Activated CD8-positive, alpha-beta memory T cell treated with anti-CD3 and anti-CD28 coated beads, Interleukin-2, amount 50 U/mL, for 1 hour (primary cell): ENCODE measurements at regions not wholly inside any gene's neighbourhood (a gene's known extent, or its start where the extent isn't known, plus 50 kb on each side); places are given as distances from the start of the nearest gene placed in this dataset.
"Not testable (repeated sequence)": the region's sequence is repeated elsewhere in the genome, so short reads cannot be mapped to it uniquely, and the experiment has no call there.

Source experiments
- DNase-seq: peaks from one replicate; pipeline ENCODE4 v3.0.0-alpha.2; 2020; ENCODE audit errors: extremely low read depth

DNA sequence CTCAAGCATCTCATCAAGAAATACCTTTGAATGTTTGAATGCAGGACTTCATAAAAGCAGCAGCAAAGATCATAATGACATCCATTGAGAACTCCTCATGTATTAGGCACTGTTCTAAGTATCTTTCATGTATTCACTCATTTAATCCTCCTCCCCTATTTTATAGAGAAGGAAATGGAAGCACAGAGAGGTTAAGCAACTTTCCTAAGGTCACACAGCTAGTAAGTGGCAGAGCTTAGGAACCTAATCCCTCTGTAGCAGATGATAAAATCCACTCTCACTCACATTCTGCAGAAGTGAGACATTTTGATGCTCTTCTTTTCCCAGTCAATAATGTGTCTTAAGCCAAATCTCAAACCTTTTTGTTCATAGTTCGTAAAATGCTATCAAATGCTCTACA lies 350.8 kb upstream of the C16orf82 start:
- DNase-seq: no peak

GRCh38 chr16:26717826-26718225 lies 348.9 kb upstream of the C16orf82 start:
- no peak for DNase-seq

GRCh38 chr16:26721290-26721689 lies 345.4 kb upstream of the C16orf82 start:
- no peak for DNase-seq

DNA sequence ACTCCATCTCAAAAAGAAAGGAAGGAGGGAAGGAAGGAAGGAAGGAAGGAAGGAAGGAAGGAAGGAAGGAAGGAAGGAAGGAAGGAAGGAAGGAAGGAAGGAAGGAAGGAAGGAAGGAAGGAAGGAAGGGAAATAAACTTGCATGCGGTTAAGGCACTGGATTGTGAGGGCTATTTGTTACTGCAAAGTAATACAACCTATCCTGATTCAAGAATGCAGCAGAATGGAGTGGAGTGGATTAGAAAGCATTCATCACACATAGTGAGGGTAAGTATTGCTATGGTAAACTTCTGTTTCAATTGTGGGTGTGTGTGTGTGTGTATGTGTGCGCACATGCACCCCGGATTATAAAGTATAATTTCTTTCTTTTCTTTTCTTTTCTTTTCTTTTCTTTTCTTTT lies 344.8 kb upstream of the C16orf82 start:
- DNase-seq: not testable (repeated sequence)

DNA sequence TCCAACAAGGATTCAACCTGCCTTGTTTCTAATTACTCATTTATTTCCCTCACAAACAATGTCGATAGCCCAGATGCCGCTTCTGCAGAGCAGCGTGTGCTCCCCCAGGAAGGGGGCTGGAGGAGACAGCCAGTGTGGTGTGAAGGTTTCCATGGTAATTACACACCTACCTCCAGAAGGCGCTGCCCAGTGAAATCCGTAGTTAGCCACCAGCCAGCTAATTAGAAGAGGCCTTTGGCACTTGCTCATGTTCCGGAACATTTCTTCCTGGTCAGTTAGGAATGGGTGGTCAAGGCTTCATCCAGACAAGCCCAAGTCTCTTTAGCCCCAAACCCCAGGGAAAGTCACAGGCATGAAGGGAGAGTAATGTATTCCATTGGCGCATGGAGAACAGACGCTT lies 342.5 kb upstream of the C16orf82 start:
- no peak for DNase-seq

- DNase-seq: no peak
Measured at GRCh38 chr16:26727848-26728247, 338.9 kb upstream of the C16orf82 start.

- no peak for DNase-seq
Measured at GRCh38 chr16:26729951-26730541, 336.7 kb upstream of the C16orf82 start.

GRCh38 chr16:26731729-26732128 lies 335.0 kb upstream of the C16orf82 start:
- DNase-seq: no peak

DNA sequence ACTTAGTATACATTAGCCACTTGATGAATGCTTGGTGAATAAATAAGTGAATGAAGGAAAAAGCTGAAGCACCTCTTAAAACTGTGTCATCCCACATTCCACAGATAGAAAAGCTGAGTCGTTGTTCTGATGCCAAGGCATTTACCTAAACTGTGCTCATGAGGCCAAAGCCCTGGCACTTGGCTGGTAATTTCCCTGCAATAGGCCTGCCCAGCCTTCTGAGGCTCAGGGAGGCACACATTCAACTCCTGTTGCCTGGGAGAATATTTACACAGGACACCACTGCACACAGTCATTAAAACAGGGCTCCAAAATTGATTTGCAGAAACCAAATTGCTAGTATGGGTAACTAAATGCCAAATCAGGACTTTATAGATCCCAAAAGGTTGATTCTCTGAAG lies 333.0 kb upstream of the C16orf82 start:
- DNase-seq: no peak

DNA sequence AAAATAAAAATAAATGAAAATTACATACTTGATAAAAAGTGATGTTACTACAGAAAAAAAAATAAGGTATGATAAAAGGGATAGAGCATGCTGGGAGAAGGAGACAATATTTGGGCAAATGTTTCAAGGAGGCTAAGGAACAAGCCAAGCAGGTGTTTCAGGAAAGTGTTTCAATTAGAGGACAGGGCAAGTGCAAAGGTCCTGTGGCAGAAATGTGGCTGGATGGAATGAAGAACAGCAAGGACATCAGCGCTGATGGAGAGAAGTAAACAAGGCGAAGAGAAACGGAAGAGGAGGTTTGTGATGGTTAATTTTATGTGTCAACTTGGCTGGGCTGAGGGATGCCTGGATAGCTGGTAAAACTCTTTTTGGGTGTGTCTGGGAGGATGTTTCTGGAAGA lies 331.2 kb upstream of the C16orf82 start:
- no peak for DNase-seq

- no peak for DNase-seq
Measured at GRCh38 chr16:26736084-26736483, 330.6 kb upstream of the C16orf82 start.

DNA sequence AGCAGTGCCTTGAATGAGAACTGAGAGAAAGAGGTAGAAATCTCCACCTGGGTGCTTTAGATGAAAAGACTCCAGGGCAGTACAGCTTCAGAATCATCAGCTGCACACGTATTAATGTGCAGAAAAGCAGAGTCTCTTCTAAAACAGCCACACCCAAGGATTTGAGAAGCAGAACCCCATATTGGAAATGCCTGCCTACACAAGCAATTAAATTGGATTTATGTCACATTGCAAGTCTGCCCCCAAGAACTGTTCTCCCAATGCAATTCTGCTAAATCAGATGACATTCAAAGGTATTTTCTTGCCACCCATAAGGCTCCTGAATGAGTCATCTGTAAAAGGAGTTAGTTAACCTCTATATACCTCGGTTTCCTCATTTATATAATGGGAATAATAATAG lies 326.0 kb upstream of the C16orf82 start:
- DNase-seq: no peak

DNA sequence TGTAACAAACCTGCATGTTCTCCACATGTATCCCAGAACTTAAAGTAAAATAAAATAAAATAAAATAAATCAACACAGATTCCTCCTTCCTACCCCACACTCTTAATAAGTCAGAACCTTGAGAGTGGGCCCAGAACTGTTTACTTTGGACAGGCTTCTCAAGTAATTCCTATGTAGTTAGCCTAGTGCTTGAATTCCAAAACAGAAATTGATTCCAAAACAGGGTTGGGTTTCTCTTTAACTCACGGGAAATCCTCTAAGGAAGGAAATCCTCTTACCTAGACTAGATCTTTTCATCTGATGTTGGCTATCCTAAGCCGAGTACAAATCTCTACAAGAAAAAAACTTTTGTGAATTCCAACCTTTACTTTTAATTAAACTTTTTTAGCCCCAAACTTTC lies 324.7 kb upstream of the C16orf82 start:
- no peak for DNase-seq

- no peak for DNase-seq
Measured at GRCh38 chr16:26744430-26744829, 322.3 kb upstream of the C16orf82 start.

DNA sequence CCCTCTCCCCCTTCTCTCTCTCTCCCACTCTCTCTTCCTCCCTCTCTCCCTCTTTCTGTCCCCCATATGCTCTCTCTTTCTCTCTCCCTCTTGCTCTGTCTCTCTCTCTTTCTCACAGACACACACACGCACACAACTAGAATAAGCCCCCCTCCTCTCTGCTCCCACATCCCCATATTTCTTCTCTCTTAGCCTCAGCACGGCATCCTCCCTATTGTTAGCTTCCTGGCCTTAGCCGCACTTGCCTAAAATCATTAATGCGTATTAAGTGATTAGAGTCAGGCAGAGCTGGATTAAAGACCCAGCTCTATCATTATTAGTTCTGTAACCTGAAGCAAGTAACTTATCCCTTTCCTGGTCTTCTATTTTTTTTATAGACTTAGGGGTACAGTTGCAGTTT lies 319.0 kb upstream of the C16orf82 start:
- DNase-seq: no peak

GRCh38 chr16:26749072-26749471 lies 317.7 kb upstream of the C16orf82 start:
- DNase-seq: no peak

GRCh38 chr16:26752166-26752565 lies 314.6 kb upstream of the C16orf82 start:
- DNase-seq: no peak

DNA sequence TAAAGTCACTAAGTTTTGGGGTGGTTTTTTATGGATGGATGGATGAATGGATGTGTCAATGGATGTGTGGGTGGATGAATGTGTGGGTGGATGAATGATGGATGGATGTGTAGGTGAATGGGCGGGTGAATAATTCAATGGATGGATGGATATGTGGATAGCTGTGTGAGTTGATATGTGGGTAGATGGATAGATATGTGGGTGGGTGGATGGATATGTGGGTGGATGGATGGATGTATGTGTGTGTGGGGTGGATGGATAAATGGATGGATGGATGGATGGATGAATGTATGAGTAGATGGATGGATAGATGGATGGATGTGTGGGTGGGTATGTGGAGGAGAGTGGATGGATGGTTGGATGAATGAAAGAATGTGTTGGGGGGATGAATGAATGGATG lies 310.1 kb upstream of the C16orf82 start:
- DNase-seq: no peak

DNA sequence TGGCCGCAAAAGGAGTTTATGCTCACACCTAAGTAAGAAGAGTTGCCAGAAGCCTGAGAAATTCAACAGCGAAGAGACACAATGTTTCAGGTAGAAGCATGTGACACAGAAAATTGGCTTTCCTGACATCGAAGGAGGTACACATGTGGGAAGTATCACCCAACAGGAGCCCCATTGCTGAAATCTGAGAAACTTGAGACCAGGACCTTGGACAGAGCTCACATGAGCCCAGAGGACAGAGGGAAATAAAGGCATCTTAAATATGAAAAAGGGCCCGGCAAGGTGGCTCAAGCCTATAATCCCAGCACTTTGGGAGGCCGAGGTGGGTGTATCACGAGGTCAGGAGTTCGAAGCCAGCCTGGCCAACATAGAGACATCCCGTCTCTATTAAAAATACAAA lies 304.1 kb upstream of the C16orf82 start:
- DNase-seq: no peak

GRCh38 chr16:26765087-26765486 lies 301.6 kb upstream of the C16orf82 start:
- no peak for DNase-seq

GRCh38 chr16:26768385-26769010 lies 298.2 kb upstream of the C16orf82 start:
- DNase-seq: no peak

DNA sequence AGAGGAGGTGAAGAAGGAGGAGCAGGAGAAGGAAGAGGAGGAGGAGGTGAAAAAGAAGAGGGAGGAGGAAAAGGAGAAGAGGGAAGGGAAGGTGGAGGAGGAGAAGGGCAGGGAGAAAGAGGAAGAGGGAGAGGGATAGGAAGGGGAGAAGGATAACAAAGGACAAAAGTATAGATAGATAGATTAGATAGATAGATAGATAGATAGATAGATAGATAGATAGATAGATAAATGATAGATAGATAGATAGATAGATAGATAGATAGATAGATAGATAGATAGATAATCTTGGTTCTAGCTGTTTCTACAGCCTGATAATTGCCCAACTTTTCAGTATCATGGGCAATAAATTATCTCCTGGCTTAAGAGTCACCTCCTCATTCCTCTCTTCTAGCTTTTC lies 296.2 kb upstream of the C16orf82 start:
- no peak for DNase-seq

GRCh38 chr16:26772503-26772902 lies 294.2 kb upstream of the C16orf82 start:
- no peak for DNase-seq

- no peak for DNase-seq
Measured at GRCh38 chr16:26777821-26778220, 288.9 kb upstream of the C16orf82 start.
